ENCODE measurements at regions not wholly inside any gene's neighbourhood (a gene's known extent, or its start where the extent isn't known, plus 50 kb on each side); places are given as distances from the start of the nearest gene placed in this dataset.

- H3K36me3 ChIP-seq: no peaks in the 10 kb centered on the region
- H3K9ac ChIP-seq (ENCODE audit: low read depth in 2 of 2, low read length in 2 of 2): no peak overlapping the region
- no peak for DNase-seq
- H3K4me1 ChIP-seq: no peaks in the 10 kb centered on the region
- no peaks in the 10 kb centered on the region for H3K9me3 ChIP-seq
- H3K27ac ChIP-seq: no peak overlapping the region
- no peak for TF ChIP-seq CTCF (IDR thresholded peaks at IDR 0.05)
- intact Hi-C loops (cut with DNase I): no loop called here
- H3K4me3 ChIP-seq: no peak overlapping the region
- H3K27me3 ChIP-seq: no peaks in the 10 kb centered on the region
These were observed 65.6 kb downstream of the POM121L12 start for GRCh38 chr7:53101026-53101425.

DNA sequence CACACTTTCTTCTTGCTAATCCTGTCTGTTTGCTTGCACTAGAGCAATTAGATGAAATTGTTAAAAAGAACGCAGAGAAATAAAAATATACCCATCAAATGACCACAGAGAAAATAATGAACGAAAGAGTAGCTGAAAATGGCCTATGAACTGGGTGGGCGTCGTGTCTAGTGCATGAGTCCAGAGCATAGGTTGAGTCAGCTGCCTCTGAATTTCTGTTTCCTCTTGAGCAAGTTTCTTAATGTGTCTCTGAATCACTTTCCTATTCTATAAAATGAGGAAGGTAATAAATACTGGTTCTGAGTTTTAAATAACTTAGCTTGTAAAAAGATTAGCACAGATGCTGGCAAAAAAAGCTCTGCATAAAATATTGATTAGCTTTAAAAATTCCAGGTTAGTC, 75.0 kb downstream of the POM121L12 start:
- no peak overlapping the region for H3K9ac ChIP-seq (ENCODE audit: low read depth in 2 of 2, low read length in 2 of 2)
- no peak overlapping the region for H3K27ac ChIP-seq
- no peaks in the 10 kb centered on the region for H3K9me3 ChIP-seq
- TF ChIP-seq CTCF (IDR thresholded peaks at IDR 0.05): no peak
- no peaks in the 10 kb centered on the region for H3K4me1 ChIP-seq
- no peak for DNase-seq
- no peaks in the 10 kb centered on the region for H3K36me3 ChIP-seq
- intact Hi-C loops (cut with DNase I): no loop called here
- H3K27me3 ChIP-seq: no peaks in the 10 kb centered on the region
- no peak overlapping the region for H3K4me3 ChIP-seq

DNA sequence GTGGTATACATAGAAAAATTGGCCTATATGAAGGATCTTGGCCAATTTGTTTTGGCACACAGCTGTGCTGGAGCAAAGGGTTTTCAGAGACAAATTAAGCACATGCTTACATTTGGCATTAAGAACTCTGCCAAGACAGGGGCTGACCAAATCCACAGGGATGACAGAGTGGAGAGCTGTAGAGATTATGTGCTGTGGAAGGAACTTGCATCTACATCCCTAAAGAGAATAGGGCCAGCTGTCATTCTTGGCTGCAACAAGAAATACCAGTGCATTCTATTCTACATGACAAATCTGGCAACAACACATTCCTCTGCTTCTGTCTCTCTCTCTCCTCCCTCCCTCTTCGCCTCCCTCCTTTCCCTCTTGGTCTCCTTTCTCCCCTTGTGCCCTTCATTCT, 75.6 kb downstream of the POM121L12 start:
- Histone ChIP-seq H3K27me3 (no peaks in the 10 kb centered on the region), H3K9me3 (no peaks in the 10 kb centered on the region), H3K36me3 (no peaks in the 10 kb centered on the region), H3K27ac (no peak overlapping the region), H3K9ac (ENCODE audit: low read depth in 2 of 2, low read length in 2 of 2) (no peak overlapping the region), H3K4me1 (no peaks in the 10 kb centered on the region), H3K4me3 (no peak overlapping the region)
- no peak for TF ChIP-seq CTCF (IDR thresholded peaks at IDR 0.05)
- DNase-seq: no peak
- intact Hi-C loops (cut with DNase I): no loop called here

- H3K9me3 ChIP-seq: no peaks in the 10 kb centered on the region
- H3K4me1 ChIP-seq: no peaks in the 10 kb centered on the region
- no peak overlapping the region for H3K4me3 ChIP-seq
- intact Hi-C loops (cut with DNase I): no loop called here
- DNase-seq: no peak
- TF ChIP-seq CTCF (IDR thresholded peaks at IDR 0.05): no peak
- H3K27ac ChIP-seq: no peak overlapping the region
- H3K9ac ChIP-seq (ENCODE audit: low read depth in 2 of 2, low read length in 2 of 2): no peak overlapping the region
- no peaks in the 10 kb centered on the region for H3K36me3 ChIP-seq
- no peaks in the 10 kb centered on the region for H3K27me3 ChIP-seq
These were observed 78.0 kb downstream of the POM121L12 start for GRCh38 chr7:53113424-53113823.

- Histone ChIP-seq H3K4me3 (no peak overlapping the region), H3K27ac (no peak overlapping the region), H3K4me1 (no peaks in the 10 kb centered on the region), H3K9me3 (no peaks in the 10 kb centered on the region), H3K36me3 (no peaks in the 10 kb centered on the region), H3K27me3 (no peaks in the 10 kb centered on the region), H3K9ac (ENCODE audit: low read depth in 2 of 2, low read length in 2 of 2) (no peak overlapping the region)
- TF ChIP-seq CTCF (IDR thresholded peaks at IDR 0.05): no peak
- DNase-seq: no peak
- intact Hi-C loops (cut with DNase I): no loop called here
These were observed 84.1 kb downstream of the POM121L12 start for GRCh38 chr7:53119514-53119941.

GRCh38 chr7:53121374-53121773, 85.9 kb downstream of the POM121L12 start:
- Histone ChIP-seq H3K36me3 (no peaks in the 10 kb centered on the region), H3K9me3 (no peaks in the 10 kb centered on the region), H3K4me3 (no peak overlapping the region), H3K9ac (ENCODE audit: low read depth in 2 of 2, low read length in 2 of 2) (no peak overlapping the region), H3K27me3 (no peaks in the 10 kb centered on the region), H3K27ac (no peak overlapping the region), H3K4me1 (no peaks in the 10 kb centered on the region)
- no peak for DNase-seq
- TF ChIP-seq CTCF (IDR thresholded peaks at IDR 0.05): no peak
- intact Hi-C loops (cut with DNase I): no loop called here
